Posterior cingulate gyrus (tissue), 11 donors: ENCODE measurements at regions not wholly inside any gene's neighbourhood (a gene's known extent, or its start where the extent isn't known, plus 50 kb on each side); places are given as distances from the start of the nearest gene placed in this dataset.
A peak's percentile ranks its signal among the peaks of the same experiment; 100 is the strongest.
"Not testable (repeated sequence)": the region's sequence is repeated elsewhere in the genome, so short reads cannot be mapped to it uniquely, and the experiment has no call there.

Source experiments
- DNase-seq, 10 donors: peaks; one replicate each; pipeline versions ENCODE4 v3.0.0 to v3.0.0-alpha.2; 2020 to 2021; ENCODE audit warnings: mixed read lengths in 3 of 10
- intact Hi-C: fragments of 100-400 bp; cut with DNase I; formaldehyde crosslinking; loops from one replicate; pipeline ENCODE4 v1.15.1; 2023

DNA sequence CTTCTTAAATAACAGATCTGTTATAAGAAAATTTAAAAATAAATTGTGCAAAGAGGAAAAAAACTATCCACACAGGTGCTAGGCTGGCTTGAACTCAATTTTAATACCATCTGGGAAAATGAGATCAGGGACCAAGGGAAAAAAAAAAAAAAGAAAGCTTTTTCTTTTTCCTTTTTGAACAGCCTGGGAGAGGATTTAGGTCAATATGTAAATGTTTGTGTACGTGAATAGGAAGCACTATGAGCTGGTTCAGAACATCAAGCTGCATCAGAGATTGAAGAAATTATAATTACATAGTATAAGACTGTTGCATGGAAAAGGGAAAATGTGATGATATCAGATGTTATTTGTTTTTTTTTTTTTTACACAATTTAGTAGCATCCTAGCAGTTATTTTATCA is 548.0 kb downstream of the ARL4A start:
- no peak for DNase-seq
- intact Hi-C loops, result no loop called here

DNA sequence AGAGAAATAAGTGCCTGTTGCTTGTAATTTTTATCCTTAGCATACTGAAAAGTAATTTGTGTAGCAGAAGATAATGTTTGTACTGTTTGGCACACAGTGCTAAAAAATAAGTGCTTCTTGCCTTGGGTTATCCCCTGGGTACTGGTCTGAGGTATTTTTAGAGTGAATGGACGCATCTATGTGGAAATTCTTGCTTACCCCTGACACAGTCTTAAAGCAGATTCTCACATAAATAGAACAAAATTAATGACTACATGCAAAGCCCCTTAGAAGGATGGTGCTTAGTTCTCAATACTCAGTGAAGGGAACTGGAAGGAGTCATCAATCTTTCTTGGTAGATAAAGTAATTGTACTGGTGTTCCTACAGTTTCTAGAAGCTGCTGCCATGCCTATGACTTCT is 548.6 kb downstream of the ARL4A start:
- DNase-seq, result no peak
- intact Hi-C loops, result no loop called here

DNA sequence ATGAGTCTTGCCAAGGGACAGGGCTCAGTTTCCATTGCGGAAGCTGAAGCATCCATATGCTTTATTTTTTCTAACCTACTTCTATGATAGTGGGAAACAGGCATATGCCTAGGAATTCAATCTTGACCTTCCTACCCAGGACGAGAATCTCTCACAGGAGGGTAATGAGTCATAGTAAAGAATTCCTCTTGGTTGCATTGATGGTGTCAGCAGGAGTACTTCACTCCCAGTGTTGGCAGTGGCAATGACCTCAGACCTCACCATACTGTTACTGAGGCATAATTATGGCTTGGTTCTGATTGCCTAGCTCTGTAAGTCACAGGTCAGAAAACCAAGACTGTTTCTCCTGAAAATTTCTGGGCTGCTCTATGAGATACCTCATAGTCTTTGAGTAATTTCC is 552.9 kb downstream of the ARL4A start:
- DNase-seq, result no peak
- intact Hi-C loops, result no loop called here

DNA sequence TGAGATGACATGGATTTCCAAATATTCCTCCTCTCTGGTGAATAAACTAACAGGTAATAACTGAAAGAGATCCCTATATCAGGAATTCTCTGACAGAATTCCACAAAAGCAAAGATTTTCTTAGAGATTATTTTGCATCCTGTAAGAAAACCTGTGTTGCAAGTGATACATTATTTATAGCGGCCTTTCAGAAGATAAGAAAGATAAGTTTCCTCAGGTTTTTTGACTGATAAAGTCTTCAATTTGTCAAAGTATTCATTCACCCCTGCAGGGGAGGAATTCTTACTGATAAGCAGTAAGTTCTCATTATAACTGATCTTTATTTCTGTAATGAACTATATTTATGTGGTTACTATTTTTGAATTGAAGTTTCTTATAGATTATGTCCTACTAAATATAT is 554.0 kb downstream of the ARL4A start:
- intact Hi-C loops, result no loop called here
- DNase-seq, result no peak

DNA sequence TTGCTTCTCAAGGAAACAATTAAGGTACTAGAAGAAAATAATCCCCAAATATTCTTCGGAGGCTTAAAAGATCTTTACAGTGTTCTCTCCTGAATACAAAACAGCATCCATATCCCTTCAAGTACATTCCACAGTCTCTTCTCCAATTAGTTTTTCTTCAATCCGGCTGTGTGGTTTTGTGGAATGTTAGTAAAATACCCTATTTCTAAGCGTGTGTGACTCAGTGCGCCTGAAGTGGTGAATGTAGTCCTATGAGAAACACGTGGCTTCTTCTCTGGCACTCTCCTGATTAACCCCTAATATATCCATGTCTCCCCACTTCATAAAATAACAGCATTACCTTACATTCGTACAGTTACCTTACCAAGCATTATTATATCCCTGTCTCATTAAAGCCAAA is 570.2 kb downstream of the ARL4A start:
- intact Hi-C loops, result no loop called here
- no peak for DNase-seq

DNA sequence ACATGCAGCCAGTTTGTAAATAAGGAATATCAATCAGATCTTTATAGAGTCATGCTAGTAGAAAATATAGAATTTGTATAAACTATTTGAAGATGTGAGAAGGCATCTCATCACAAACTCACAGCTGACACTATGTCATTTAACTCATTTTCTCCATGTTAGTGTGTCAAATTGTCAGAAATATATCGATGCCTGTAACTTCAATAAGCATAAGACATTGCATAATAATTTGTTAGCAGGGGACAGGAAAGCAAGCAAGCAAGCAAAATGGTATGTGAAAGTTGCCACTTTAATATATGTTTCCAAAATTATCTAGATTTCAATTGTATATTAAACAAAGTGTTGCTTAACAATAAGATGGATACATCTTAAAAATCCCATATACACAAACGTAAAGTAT is 571.0 kb downstream of the ARL4A start:
- intact Hi-C loops, result no loop called here
- DNase-seq, result no peak

DNA sequence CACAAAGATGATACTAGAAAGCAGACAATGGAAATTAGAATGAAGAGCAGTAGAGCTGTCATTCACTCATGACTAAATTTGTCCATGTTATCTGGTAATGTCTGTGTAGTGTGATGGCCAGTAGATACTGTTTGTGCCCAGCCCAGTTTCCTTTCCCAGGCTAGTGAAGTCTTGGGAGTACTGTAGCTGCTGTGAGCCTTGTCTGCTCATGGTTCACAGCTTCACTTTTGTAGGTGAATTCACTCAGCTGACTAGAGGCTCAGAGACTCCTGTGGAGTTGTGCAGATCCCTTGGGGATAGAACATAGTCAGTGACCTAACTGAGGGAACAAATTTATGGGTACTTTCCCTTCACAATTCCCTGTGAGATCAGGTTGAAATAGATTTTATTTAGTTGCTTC is 572.5 kb downstream of the ARL4A start:
- DNase-seq, result no peak
- intact Hi-C loops, result loop anchor here (5.0 kb wide), 1 partner anchor 733 kb away; no protein-coding TSS in a partner anchor

DNA sequence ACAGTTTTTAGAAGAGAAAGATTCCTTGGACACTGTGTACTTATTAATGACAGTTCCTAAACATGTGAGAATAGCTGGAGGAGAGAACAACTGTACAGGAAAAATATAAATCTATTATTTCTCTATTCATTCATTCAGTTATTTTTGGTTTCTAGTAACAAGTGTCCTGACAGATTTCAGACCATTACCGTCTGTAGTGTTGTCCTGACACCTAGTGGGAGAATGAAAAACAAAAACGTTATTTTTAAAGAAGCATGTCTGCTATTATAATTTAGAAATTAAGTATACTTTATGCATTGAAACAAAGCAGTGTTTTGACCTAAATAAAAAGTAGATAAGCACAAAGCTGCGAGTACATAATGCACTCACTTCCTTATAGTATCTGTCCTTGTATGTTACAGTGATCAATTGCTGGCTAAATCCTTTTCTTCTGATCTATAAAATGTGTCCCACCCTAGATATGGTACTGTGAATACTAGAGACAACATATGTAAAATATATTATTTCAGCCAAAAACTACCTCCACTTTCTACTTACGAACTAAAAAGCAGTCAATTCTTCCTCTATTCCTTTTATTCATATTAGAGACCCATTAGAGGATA is 575.6 kb downstream of the ARL4A start:
- DNase-seq, result no peak
- intact Hi-C loops, result loop anchor here (1.0 to 5.0 kb wide), 3 partner anchors 582 to 736 kb away; no protein-coding TSS in a partner anchor

DNA sequence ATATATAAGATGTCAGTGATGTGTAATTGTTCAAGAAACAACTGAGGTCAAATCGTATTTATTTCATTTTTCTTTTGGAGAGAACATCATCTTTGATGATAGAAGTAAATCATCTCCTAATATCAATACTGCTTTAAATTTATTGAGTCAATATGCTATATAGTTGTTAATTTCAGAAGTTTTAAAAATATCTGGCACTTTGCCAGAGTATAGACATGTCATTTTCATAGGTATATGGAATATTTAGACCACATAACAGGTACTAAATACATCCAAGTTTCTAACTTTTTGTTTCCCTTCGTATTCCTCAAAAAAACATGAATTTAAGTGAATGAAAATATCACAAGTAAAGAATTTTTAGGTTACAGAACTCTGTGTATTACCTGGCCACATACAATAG is 577.8 kb downstream of the ARL4A start:
- DNase-seq, result no peak
- intact Hi-C loops, result no loop called here

DNA sequence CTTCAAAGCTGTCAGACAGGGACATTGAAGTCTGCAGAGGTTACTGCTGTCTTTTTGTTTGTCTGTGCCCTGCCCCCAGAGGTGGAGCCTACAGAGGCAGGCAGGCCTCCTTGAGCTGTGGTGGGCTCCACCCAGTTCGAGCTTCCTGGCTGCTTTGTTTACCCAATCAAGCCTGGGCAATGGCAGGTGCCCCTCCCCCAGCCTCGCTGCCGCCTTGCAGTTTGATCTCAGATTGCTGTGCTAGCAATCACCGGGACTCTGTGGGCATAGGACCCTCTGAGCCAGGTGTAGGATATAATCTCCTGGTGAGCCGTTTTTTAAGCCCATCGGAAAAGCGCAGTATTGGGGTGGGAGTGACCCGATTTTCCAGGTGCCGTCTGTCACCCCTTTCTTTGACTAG is 586.8 kb downstream of the ARL4A start:
- peak in 1 of 10 donors; percentile 51 for DNase-seq
- intact Hi-C loops, result not testable (repeated sequence)

DNA sequence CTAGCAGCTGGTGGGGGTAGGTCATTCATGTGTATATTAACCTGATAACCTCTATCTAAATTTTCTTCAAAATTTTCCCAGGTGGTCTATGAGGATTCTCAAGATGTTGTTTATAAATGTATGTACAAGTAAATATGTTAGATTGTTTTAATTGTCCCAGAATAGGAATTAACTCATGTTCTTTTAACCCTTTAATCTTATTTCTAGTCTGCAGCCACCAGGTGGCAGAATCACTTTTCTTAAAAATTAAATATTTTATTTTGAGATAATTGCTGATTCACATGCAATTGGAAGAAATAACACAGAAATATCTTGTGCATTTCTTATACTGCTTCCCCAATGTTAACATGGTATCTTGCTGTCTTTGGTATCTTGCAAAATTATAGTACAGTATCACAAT is 589.5 kb downstream of the ARL4A start:
- intact Hi-C loops, result no loop called here

DNA sequence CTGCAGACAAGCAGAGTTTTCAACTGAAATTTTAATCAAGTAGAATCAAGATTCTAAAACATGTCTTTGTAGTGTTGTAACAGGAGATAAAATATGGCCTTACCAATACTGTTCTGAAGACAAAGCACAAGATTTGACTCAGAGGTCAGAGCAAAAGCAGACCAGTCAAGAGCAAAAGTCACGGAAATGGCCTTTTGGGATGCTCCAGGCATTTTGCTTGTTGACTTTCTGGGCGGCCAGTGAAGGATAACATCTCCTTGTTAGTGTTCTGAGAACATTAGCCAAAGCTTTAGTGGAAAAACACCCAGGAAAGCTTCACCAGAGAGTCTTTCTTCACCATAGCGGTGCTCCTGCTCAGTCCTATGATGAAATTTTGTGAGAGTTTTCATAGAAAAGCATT is 590.6 kb downstream of the ARL4A start:
- intact Hi-C loops, result no loop called here
- DNase-seq, result no peak

More for the DNA sequence above, 589.5 kb downstream of the ARL4A start:
- no peak for DNase-seq

DNA sequence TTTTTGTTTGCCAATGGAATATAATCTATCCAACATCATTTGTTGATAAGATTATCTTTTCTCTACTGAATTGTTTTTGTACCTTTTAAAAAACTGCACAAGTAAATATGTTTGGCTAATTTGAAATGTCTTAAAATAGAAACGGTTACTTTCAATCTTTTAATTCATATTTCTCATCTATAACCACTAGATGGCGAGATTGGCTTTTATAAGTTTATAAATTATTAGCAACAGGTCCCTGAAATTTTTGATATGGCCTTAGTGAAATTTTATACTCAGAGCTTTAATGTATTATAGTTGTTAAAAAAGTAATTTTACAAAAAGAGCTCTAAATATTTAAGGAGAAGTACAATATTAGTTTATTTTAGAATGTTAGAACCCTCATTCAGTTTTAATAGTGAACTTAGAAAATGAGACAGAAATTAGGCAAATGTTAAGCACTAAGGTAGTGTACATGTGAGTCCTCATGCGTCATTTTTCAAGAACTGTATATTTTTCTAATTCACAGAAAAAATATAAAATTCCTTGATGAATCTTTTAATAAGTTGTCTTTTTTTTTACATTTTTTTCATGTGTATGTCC is 592.5 kb downstream of the ARL4A start:
- intact Hi-C loops, result loop anchor here (2.0 to 5.0 kb wide), 4 partner anchors 447 to 1412 kb away; no protein-coding TSS in a partner anchor
- DNase-seq, result no peak

DNA sequence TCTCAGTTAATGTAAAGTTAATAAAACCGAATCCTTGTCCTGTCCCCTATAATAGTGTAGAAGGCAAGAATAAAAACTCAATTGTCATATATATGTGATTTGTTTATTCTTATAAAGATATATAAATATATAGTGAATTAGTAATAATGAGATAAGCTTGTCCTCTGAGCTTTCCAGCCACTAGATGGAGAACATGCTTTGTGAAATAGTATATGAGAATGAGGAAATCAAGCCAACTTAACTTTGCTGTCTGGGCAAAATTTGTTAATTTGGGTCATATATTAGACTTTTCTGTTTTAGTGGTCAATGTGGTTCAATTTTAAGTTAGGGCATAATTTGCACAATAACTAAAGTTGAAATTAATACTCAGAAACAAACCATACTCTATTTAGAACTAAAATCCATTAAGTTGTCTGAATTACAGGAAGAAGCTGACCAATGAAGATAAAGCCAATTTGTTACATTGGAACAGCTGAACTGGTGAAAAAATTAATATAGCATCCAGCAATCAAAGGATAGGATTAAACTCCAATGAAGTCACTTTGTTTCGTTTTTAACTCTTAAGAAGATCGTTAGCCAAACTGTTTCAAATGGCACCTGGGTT is 595.0 kb downstream of the ARL4A start:
- no peak for DNase-seq
- intact Hi-C loops, result loop anchor here (5.0 kb wide), 3 partner anchors 445 to 1410 kb away; no protein-coding TSS in a partner anchor

DNA sequence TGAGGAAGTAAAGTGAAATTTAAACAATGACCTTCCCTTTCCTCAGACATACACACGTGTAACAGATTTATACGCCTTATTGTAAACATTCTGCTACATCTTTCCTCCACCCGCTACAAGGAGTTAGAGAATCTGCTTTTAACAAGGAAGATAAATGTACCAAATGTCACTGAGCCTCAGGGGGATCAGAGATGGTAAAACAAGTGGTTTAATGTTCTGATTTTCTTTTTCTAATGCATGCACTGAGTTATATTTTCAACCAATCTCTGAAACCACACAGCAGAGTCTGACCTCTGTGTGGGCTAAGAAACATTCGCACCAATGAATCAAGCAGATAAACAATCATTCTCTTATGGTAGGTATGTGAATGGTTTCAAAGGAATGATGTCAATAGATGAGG is 599.5 kb downstream of the ARL4A start:
- intact Hi-C loops, result no loop called here
- DNase-seq, result no peak

DNA sequence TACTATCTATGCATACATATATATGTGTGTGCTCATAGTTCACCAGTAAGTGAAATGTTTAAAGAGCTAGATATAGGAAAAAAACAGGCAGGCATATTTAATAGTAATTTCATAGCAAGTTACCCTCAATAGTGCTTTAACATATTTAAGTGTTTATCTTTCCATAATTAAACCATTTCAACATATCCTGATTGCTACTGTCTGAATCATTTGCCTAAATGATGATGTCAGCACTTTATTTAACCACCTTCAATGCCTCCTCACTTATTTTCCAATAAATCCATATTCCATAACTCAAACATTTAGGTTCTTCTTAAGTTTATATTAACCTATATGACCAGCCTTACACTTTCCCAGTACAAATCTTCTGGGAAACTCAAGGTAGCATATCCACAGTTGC is 601.1 kb downstream of the ARL4A start:
- intact Hi-C loops, result no loop called here
- no peak for DNase-seq

DNA sequence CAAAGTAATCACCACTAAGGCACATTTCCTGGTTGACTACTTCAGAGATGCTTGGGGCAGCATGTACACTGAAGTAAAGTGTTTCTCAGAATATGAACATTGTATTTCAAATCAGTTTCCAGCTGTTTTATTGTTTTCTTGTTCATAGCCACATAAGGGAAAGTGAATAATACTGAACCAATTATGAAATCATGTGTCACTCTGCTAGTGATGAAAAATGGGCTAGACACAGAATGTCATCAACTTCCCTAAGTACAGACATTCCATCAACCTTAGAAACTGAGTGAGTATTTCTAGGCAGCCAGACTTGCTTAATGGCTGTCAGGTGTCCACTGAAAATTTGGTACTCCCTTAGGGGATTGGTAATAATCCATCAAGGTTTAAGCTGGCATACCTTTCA is 603.5 kb downstream of the ARL4A start:
- no peak for DNase-seq
- intact Hi-C loops, result no loop called here

DNA sequence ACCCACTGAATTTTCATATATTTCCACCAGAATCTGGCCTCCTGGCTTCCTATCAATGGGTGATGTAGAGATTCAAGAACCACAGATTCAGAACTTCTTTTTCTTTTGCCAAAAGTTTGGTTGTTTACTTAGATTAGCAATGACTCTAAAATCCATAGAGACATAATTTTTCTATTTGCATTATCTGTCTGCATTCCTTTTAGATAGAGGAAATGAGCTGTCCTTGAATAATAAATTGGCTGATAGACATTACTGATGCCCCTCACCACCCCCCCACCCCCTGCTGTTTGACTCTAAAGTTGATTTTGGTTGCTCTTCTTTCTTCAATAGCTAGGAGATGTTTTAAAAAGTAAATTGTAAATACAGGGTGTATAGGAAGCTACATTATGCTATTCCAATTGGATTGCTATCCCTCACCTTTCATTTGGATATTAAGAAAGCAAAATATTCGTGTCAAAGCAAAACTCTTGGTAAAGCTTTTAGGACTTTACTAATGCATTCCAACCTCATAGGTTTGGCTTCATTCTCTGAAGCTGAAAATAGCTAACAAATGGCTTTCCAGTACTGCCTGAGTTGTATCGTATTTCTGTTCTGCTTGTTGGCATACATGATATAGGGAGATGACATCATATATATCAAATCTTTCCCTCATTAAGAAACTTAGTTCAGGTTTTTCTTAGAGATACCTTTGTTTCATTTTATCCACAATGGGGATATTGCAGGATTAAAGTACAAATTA is 606.0 kb downstream of the ARL4A start:
- DNase-seq, result no peak
- intact Hi-C loops, result no loop called here

DNA sequence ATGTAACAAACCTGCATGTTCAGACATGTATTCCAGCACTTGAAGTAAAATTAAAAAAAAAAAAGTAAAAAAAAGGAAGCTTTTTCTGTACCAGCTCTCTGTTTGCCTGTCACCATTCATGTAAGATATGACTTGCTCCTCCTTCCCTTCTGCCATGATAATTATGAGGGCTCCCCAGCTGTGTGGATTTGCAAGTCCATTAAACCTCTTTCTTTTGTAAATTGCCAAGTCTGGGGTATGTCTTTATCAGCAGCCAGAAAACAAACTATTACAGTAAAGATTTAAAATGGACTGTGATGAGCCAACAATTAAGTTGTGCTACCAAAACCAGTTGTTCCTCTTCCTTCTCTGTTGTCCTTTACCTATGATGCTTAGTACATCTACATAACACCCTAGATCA is 619.6 kb downstream of the ARL4A start:
- no peak for DNase-seq
- intact Hi-C loops, result no loop called here

DNA sequence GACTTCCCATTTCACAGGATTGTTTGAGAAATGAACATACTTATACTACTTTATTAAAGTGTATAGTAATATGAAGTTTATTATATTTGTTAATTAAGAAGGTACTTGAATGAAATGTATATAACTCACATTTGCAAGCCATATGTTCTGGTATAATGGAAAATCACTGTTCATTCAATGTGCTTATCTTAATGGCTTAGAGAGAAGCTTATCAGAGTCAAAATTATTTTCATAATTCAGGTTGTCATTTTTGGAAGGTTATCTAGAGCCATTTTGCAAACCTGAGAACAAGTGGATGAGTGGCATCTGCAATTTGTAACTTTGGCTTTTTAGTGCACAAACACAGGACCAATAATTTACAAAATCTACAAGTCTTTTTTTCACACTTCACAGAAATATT is 621.0 kb downstream of the ARL4A start:
- DNase-seq, result no peak
- intact Hi-C loops, result no loop called here

DNA sequence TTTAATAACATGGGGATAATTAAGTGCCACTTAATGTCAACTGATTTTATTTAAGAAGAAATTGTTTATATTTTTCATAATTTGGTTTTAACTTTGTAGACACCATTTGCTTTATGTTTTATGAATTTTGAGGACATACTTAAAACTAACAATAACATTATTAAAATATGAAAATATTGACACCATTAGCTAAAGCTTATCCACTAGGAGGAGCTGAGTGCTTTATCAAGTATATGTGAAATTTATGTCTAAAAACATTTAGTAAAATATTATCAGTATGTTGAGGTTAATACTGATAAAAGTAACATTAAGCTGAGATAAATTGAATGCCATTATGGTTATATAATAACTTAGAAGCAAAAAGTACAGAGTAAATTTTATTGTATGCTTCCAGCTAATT is 622.1 kb downstream of the ARL4A start:
- no peak for DNase-seq
- intact Hi-C loops, result no loop called here

DNA sequence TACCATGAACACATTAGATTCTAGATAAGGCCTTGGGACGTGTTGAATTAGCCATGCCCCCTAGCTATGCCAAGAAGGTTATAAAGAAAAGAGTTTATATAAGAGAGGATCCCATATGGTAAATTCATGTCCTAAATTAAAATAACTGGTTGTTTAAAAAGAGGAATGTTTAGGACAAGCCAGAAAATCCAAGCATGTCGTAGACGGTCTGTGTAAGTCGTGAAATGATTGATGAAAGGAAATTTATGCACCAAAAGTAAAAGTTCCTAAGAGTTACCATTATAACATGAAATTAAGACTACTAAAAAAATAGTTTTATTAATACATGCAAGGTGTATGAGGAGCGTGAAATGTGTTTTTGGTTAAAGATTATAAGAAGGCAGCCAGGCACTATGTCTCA is 624.9 kb downstream of the ARL4A start:
- intact Hi-C loops, result no loop called here
- no peak for DNase-seq
